DMS79 (cell line): ENCODE measurements at regions not wholly inside any gene's neighbourhood (a gene's known extent, or its start where the extent isn't known, plus 50 kb on each side); places are given as distances from the start of the nearest gene placed in this dataset.

ENCODE experiments used
- DNase-seq: peaks from one replicate; lab custom pipeline; 2025; lab: John Stamatoyannopoulos, UW

- no peak for DNase-seq
Measured at GRCh38 chr5:68379275-68380036, 163.9 kb downstream of the PIK3R1 start.

DNA sequence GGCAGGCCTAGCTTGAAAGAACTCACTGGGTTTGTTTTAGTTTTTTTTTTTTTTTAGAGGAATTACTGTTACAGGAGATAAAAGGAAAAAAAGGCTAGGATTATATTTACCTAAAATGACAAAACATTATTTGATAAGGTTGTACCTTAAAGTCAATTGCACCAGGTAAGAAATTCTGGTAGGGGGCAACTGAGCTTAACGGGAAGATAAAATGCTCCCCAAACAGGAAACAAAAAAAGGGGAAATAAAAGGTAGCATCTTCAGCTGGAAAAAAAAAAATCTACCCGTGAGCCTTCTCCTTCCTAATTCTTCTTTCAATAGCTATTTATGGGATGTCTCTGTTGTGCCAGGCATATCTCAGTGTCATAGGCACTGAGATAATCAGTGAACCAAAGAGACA is 164.5 kb downstream of the PIK3R1 start:
- no peak for DNase-seq

GRCh38 chr5:68381060-68381459 is 165.5 kb downstream of the PIK3R1 start:
- no peak for DNase-seq

- no peak for DNase-seq
Measured at GRCh38 chr5:68381909-68382308, 166.4 kb downstream of the PIK3R1 start.

DNA sequence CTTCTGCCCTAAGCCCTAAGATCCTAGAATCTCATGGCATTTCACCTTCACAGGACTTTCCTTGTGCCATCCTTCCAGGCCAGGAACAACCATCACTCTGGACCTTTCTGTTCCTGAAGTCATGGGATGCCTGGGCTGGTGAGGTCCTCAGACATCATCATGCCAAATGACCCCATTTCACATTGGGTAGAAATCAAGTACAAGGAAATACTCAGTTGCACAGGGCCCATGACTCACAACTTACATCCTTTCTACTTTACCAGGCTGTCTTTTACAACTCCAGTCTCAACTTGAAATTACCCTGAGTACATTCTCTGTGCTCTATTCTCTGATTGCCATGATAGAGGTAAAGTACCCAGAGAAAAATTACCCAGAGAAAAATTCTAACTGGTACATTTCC is 167.1 kb downstream of the PIK3R1 start:
- DNase-seq = no peak

- no peak for DNase-seq
Measured at GRCh38 chr5:68383888-68384310, 168.3 kb downstream of the PIK3R1 start.

GRCh38 chr5:68384936-68385594 is 169.5 kb downstream of the PIK3R1 start:
- DNase-seq = no peak

GRCh38 chr5:68385936-68386335 is 170.4 kb downstream of the PIK3R1 start:
- DNase-seq = no peak

- no peak for DNase-seq
Measured at GRCh38 chr5:68387074-68387796, 171.7 kb downstream of the PIK3R1 start.

- no peak for DNase-seq
Measured at GRCh38 chr5:68389618-68390017, 174.1 kb downstream of the PIK3R1 start.

GRCh38 chr5:68392617-68393016 is 177.1 kb downstream of the PIK3R1 start:
- DNase-seq = no peak

DNA sequence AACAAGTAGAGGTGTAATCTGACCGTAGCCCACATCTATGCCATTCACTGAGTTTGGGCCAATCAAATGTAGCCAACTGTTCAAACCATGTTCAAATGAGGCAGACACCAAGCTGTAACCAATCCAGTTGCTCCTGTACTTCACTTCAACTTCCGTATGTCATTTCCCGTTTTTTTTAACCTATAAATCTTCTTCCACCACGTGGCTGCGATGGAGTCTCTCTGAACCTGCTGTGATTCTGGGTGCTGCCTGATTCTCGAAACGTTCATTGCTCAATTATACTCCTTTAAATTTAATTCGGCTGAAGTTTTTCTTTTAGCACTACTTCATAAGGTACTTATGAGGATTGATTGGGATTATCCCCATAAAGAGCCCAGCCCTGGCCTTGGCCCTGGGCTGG is 179.7 kb downstream of the PIK3R1 start:
- no peak for DNase-seq

GRCh38 chr5:68395926-68396511 is 180.5 kb downstream of the PIK3R1 start:
- DNase-seq = no peak

DNA sequence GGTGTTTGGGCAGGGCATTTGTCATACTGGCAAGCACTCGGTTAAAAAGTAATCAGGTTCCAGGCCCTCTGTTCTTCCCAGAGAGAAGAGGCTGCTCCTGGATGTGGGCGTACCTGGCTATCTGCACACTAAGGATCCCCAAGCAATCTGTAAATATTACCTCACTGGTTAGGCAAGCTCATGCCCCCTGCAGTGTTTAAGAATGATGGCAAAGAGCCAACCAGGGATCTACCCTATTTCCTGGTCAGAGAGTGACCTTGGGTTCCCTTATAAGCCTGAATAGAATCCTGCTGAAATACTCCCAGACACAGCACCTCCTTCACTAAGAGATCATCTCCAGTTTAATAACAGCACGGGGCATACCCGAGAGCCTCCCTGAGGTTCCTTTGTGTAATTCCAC is 181.2 kb downstream of the PIK3R1 start:
- no peak for DNase-seq

DNA sequence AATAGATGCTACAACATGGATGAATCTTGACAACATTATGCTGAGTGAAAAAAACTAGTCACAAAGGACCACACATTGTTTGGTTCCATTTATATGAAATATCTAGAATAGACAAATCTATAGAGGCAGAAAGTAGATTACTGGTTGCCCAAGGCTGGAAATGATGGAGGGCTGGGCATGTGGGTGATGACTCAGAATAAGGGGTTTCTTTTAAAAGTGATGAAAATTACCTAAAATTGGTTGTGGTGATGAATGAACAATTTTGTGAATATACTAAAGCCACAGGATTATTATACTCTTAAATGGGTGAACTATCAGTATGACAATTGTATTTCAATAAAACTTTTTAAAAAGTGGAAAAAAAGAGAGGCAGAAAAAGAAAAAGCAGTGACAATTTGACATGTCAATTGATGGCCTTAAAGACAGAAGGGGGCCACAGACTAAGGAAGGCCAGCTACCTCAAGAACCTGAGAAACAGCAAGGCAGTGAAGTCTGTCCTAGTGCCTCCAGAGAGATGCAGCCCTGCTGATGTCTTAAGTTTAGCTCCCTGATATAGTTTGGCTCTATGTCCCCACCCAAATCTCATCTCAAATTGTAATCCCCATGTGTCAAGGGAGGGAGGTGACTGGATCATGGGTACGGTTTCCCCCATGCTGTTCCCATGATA is 182.7 kb downstream of the PIK3R1 start:
- DNase-seq = no peak

DNA sequence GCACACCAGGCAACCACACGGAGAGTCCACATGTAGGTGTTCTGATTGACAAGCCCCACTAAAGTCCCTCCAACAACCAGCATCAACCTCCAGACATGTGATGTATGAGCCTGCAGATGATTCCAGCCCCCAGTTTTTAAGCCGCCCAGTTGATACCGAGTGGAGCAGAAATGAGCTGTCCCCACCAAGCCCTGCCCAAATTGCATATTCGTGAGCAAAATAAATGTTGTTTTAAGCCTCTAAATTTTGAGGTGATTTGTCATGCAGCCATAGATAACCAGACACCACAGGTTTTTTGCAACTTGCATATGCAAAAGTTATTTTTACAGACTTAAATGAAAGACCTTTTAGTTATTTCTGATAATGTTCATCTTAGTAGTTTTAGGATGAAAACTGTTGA is 187.7 kb downstream of the PIK3R1 start:
- DNase-seq = no peak

DNA sequence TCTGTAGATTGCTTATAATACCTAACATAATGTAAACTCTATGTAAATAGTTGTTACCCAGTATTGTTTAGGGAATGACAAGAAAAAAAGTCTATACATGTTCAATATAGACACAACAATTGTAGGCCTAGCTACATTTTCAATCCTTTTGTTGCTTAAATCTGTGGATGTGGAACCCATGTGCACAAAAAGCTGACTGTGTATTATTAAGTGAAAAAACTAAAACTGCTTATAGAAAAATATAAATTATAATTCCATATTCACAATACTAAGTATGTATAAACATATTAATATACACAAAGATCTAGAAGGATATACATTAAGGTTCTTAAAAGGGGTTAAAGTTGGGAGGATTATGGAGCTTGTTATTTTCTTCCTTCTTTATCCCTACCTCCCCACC is 188.7 kb downstream of the PIK3R1 start:
- no peak for DNase-seq

DNA sequence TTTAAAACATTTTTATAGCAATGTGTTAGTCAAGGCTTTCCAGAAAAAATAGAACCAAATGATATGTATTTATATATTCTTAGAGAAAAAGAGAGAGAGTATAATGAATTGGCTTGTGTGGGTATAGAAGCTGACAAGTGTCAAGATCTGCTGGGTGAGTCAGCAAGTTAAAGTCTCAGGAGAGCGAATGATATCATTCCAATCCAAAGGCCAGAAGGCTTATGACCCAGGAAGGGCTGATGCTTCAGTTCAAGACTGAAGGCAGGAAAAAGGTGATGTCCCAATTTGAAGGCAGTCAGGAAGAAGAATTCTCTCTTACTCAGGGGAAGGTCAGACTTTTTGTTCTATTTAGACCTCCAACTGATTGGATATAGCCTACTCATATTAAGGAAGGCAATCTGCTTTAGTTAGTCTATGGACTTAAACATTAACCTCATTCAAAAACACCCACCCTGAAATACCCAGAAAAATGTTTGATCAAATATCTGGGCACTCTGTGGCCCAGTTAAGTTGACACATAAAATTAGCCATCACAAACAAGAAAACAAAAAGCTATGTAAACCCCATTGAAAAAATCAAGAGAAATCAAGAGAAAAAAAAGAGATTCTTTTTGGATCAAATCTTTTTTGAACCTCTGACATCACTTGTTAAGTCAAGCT is 189.6 kb downstream of the PIK3R1 start:
- no peak for DNase-seq

GRCh38 chr5:68405784-68406743 is 190.5 kb downstream of the PIK3R1 start:
- DNase-seq = no peak

DNA sequence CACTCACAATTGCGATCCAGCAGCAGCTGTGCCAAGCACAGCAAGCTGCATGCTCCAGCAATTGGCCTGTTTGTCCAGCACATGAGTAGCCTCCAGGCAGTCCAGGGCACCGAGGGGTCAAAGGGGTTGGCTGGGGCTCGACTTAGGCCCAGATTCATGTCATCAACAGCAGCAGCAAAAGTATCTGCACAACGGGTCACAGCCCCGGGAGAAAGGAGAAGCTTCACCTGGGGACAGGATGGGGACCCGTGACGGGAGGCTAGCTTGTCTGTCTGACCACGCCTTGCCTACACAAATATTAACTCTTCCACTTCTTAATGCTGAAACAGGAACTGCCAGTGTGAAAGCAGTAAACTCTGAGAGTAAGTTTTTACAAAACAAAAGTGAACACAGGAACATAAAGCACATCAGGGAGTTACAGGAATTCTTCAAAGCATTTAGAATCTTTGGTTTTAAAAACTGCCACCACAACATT is 191.2 kb downstream of the PIK3R1 start:
- DNase-seq = no peak
